Neural cell (in vitro differentiated cells): ENCODE measurements at regions not wholly inside any gene's neighbourhood (a gene's known extent, or its start where the extent isn't known, plus 50 kb on each side); places are given as distances from the start of the nearest gene placed in this dataset.

Source experiments
- H2AFZ ChIP-seq: fragments of 200-600, 300-800 bp; sonication (generic), shearing (Covaris generic); 2 replicates; pipeline ENCODE4 v1.6.0; 2014; ENCODE audit warnings: low read depth, mild to moderate bottlenecking, antibody characterized with exemption, low read length, moderate library complexity
- H3F3A ChIP-seq: fragments of 200-600 bp; shearing (Covaris generic); 2 replicates; pipeline ENCODE4 v1.6.1; 2016; ENCODE audit warnings: mild to moderate bottlenecking, moderate library complexity, mixed read lengths, antibody characterized with exemption, low read length; ENCODE audit not compliant: insufficient read depth, poor library complexity, severe bottlenecking
- H3K27ac ChIP-seq: fragments of 200-600, 300-800 bp; sonication (generic), shearing (Covaris generic); 2 replicates; pipeline ENCODE4 v1.5.1; 2014; ENCODE audit warnings: mild to moderate bottlenecking, low read length, moderate library complexity
- H3K27me3 ChIP-seq: fragments of 300-800, 200-600 bp; sonication (generic), shearing (Covaris generic); 2 replicates; pipeline ENCODE4 v1.6.0; 2014; ENCODE audit warnings: mild to moderate bottlenecking, low read depth, low read length, moderate library complexity; ENCODE audit not compliant: insufficient read depth
- H3K36me3 ChIP-seq: fragments of 300-800, 200-600 bp; sonication (generic), shearing (Covaris generic); 2 replicates; pipeline ENCODE4 v1.5.1; 2014; ENCODE audit warnings: mild to moderate bottlenecking, antibody characterized with exemption, low read length, moderate library complexity; ENCODE audit not compliant: insufficient read depth
- H3K4me2 ChIP-seq: fragments of 300-800, 200-600 bp; sonication (generic), shearing (Covaris generic); 2 replicates; pipeline ENCODE4 v1.6.0; 2014; ENCODE audit warnings: mild to moderate bottlenecking, low read length
- H3K4me3 ChIP-seq: fragments of 300-800, 200-600 bp; sonication (generic), shearing (Covaris generic); 2 replicates; pipeline ENCODE4 v1.5.1; 2014; ENCODE audit warnings: mild to moderate bottlenecking, low read length, moderate library complexity
- H3K79me2 ChIP-seq: fragments of 200-600 bp; shearing (Covaris generic); replicated peaks from 2 replicates; pipeline ENCODE4 v1.6.0; 2014; ENCODE audit warnings: mild to moderate bottlenecking, low read length, moderate library complexity; ENCODE audit not compliant: insufficient read depth
- H3K9ac ChIP-seq: fragments of 300-800, 200-600 bp; sonication (generic), shearing (Covaris generic); 2 replicates; pipeline ENCODE4 v1.6.1; 2016; ENCODE audit warnings: mild to moderate bottlenecking, low read length, mixed read lengths
- H3K9me2 ChIP-seq: fragments of 200-600 bp; shearing (Covaris generic); 2 replicates; pipeline ENCODE4 v1.6.1; 2016; ENCODE audit warnings: mild to moderate bottlenecking, low read length, mixed read lengths; ENCODE audit not compliant: insufficient read depth
- H3K9me3 ChIP-seq: fragments of 200-600, 300-800 bp; sonication (generic), shearing (Covaris generic); 2 replicates; pipeline ENCODE4 v1.6.1; 2016; ENCODE audit warnings: mild to moderate bottlenecking, mixed run types, low read length, moderate library complexity, mixed read lengths
- H4K20me1 ChIP-seq: fragments of 200-600 bp; shearing (Covaris generic); 2 replicates; pipeline ENCODE4 v1.6.1; 2016; ENCODE audit warnings: mild to moderate bottlenecking, mixed run types; ENCODE audit not compliant: insufficient read depth
- EP300 ChIP-seq: fragments of 450-650 bp; conservative IDR thresholded peaks from 2 replicates; pipeline ENCODE4 v1.6.1; 2014; ENCODE audit warnings: antibody characterized with exemption, mild to moderate bottlenecking, moderate library complexity; ENCODE audit not compliant: poor library complexity, severe bottlenecking
- EZH2 ChIP-seq: fragments of 200-600, 300-800 bp; shearing (Covaris generic), sonication (generic); IDR thresholded peaks from 2 replicates; pipeline ENCODE4 v1.6.1; 2014; ENCODE audit warnings: antibody characterized with exemption, low read length, borderline replicate concordance, mild to moderate bottlenecking; ENCODE audit not compliant: insufficient read depth, poor library complexity, severe bottlenecking
- MXI1 ChIP-seq: fragments of 450-650 bp; conservative IDR thresholded peaks from 2 replicates; pipeline ENCODE4 v1.6.1; 2014; ENCODE audit warnings: antibody characterized with exemption, mild to moderate bottlenecking; ENCODE audit not compliant: poor library complexity, severe bottlenecking
- POLR2AphosphoS5 ChIP-seq: IDR thresholded peaks from 2 replicates; pipeline ENCODE4 v1.6.1; 2012
- RAD21 ChIP-seq: fragments of 450-650 bp; conservative IDR thresholded peaks from 2 replicates; pipeline ENCODE4 v1.6.1; 2014; ENCODE audit warnings: antibody characterized with exemption, mild to moderate bottlenecking, moderate library complexity
- SMC3 ChIP-seq: fragments of 450-650 bp; conservative IDR thresholded peaks from 2 replicates; pipeline ENCODE4 v1.6.1; 2014; ENCODE audit warnings: antibody characterized with exemption, mild to moderate bottlenecking, moderate library complexity; ENCODE audit not compliant: poor library complexity
- TAF1 ChIP-seq: IDR thresholded peaks from 2 replicates; pipeline ENCODE4 v1.6.1; 2012; ENCODE audit warnings: low read depth
- TF ChIP-seq, protein P1 (sequence below): fragments of 450-650 bp; IDR thresholded peaks from 2 replicates; pipeline ENCODE4 v1.5.1; 2014; ENCODE audit warnings: antibody characterized with exemption, mild to moderate bottlenecking, moderate library complexity; ENCODE audit not compliant: poor library complexity, severe bottlenecking
- TF ChIP-seq, protein P2 (sequence below): IDR thresholded peaks from 2 replicates; pipeline ENCODE4 v1.6.1; 2012; ENCODE audit warnings: borderline replicate concordance

DNA sequence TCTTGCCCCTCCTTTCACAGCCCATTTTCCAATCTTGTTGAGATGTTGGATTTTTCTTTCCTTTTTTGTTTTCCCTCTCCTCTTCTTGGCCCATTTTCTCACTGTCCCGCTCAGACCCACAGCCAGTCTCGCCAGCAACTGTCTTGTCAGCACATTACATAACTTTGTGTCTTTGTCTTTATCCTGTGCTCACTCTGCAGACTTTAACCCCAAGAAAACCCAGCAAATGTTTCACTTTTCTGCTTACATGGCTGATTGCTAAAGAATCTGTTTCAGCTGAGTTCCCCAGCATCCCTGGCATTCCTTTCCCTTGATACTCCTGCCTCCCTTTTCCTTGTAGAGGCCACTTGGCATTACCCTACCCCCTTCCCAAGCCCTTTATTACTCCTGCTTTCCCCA, 74.6 kb downstream of the ZNF648 start:
- H3K27ac ChIP-seq, result no peak overlapping the region
- H3K27me3 ChIP-seq, result no peaks in the 10 kb centered on the region
- no peaks in the 10 kb centered on the region for H3K9me2 ChIP-seq
- no peak overlapping the region for H3K4me3 ChIP-seq
- no peak overlapping the region for H3K9ac ChIP-seq
- no peak for TF ChIP-seq EP300
- TF ChIP-seq, protein P1, sequence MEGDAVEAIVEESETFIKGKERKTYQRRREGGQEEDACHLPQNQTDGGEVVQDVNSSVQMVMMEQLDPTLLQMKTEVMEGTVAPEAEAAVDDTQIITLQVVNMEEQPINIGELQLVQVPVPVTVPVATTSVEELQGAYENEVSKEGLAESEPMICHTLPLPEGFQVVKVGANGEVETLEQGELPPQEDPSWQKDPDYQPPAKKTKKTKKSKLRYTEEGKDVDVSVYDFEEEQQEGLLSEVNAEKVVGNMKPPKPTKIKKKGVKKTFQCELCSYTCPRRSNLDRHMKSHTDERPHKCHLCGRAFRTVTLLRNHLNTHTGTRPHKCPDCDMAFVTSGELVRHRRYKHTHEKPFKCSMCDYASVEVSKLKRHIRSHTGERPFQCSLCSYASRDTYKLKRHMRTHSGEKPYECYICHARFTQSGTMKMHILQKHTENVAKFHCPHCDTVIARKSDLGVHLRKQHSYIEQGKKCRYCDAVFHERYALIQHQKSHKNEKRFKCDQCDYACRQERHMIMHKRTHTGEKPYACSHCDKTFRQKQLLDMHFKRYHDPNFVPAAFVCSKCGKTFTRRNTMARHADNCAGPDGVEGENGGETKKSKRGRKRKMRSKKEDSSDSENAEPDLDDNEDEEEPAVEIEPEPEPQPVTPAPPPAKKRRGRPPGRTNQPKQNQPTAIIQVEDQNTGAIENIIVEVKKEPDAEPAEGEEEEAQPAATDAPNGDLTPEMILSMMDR, result no peak
- TF ChIP-seq EZH2, result no peak
- no peak for TF ChIP-seq SMC3
- no peak for TF ChIP-seq POLR2AphosphoS5
- TF ChIP-seq MXI1, result no peak
- no peak for TF ChIP-seq TAF1
- TF ChIP-seq, protein P2, sequence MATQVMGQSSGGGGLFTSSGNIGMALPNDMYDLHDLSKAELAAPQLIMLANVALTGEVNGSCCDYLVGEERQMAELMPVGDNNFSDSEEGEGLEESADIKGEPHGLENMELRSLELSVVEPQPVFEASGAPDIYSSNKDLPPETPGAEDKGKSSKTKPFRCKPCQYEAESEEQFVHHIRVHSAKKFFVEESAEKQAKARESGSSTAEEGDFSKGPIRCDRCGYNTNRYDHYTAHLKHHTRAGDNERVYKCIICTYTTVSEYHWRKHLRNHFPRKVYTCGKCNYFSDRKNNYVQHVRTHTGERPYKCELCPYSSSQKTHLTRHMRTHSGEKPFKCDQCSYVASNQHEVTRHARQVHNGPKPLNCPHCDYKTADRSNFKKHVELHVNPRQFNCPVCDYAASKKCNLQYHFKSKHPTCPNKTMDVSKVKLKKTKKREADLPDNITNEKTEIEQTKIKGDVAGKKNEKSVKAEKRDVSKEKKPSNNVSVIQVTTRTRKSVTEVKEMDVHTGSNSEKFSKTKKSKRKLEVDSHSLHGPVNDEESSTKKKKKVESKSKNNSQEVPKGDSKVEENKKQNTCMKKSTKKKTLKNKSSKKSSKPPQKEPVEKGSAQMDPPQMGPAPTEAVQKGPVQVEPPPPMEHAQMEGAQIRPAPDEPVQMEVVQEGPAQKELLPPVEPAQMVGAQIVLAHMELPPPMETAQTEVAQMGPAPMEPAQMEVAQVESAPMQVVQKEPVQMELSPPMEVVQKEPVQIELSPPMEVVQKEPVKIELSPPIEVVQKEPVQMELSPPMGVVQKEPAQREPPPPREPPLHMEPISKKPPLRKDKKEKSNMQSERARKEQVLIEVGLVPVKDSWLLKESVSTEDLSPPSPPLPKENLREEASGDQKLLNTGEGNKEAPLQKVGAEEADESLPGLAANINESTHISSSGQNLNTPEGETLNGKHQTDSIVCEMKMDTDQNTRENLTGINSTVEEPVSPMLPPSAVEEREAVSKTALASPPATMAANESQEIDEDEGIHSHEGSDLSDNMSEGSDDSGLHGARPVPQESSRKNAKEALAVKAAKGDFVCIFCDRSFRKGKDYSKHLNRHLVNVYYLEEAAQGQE, result no peak
- no peak for TF ChIP-seq RAD21
- H3K79me2 ChIP-seq, result no peaks in the 10 kb centered on the region
- no peaks in the 10 kb centered on the region for H3F3A ChIP-seq
- no peaks in the 10 kb centered on the region for H3K9me3 ChIP-seq
- H3K4me2 ChIP-seq, result no peak overlapping the region
- no peaks in the 10 kb centered on the region for H4K20me1 ChIP-seq
- no peaks in the 10 kb centered on the region for H3K36me3 ChIP-seq
- H2AFZ ChIP-seq, result no peak overlapping the region

DNA sequence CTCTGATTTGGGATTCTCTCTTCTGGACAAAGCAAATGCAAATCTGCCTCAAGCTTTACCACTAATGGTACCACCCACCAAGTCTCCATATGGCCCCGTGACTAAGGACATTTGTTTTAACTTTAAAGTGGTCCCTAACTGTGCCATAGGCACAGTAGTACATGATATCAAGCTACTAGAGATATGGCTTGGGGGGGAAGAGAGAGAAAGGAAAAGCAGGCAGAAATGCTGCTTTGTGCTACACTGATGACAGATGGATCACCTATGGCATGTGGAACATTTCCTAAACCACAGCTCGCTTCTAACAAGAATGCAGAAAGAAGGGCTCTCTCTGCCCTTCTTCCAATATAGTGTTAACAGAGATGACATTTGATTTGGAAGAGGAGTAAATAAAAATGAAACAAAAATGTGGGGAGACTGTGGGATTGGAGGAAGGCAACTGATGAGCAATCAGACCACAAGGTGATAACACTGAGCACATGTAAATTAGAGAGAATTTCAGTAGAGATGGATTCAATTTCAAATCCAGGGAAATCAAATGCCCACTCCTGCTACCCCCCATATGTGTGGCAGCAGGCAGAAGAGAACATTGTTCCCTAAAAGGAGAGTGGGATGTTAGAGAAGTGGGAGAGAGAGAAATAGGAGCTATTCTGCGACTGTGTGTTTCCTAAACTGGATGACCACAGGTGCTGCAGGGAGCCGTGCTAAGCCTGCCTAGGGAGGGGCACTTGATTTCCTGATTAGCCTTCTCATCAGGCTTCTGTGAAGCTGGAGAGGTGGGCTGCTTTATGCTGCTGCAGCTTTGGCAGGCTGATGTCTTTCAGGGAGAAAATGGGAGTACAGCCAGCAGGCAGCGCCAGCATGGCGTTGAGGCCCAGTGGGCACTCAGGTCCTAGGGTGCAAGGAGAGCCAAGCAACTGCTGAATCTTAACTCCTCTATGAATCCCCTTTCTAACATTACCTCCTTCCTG, 75.3 kb downstream of the ZNF648 start:
- TF ChIP-seq POLR2AphosphoS5, result no peak
- TF ChIP-seq, protein P1, result no peak
- no peak for TF ChIP-seq MXI1
- no peak for TF ChIP-seq SMC3
- TF ChIP-seq, protein P2, result no peak
- no peaks in the 10 kb centered on the region for H3K36me3 ChIP-seq
- H3K27ac ChIP-seq, result no peak overlapping the region
- no peaks in the 10 kb centered on the region for H3K27me3 ChIP-seq
- no peaks in the 10 kb centered on the region for H3K9me3 ChIP-seq
- no peak overlapping the region for H2AFZ ChIP-seq
- no peak overlapping the region for H3K9ac ChIP-seq
- H3K79me2 ChIP-seq, result no peaks in the 10 kb centered on the region
- H3F3A ChIP-seq, result no peaks in the 10 kb centered on the region
- no peak overlapping the region for H3K4me2 ChIP-seq
- no peaks in the 10 kb centered on the region for H3K9me2 ChIP-seq
- no peaks in the 10 kb centered on the region for H4K20me1 ChIP-seq
- no peak overlapping the region for H3K4me3 ChIP-seq
